ENCODE measurements at regions not wholly inside any gene's neighbourhood (a gene's known extent, or its start where the extent isn't known, plus 50 kb on each side); places are given as distances from the start of the nearest gene placed in this dataset.

DNA sequence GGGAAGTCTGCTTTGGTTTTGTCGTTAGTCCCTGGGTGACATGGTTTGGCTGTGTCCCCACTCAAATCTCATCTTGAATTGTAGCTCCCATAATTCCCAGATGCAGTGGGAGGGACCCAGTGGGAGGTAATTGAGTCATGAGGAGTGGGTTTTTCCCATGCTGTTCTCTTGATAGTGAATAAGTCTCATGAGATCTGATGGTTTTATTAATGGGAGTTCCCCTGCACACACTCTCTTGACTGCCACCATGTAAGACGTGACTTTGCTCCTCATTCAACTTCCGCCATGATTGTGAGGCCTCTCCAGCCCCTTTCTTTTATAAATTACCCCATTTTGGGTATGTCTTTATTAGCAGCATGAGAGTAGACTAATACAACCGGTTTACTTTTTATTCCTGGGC, 405.8 kb upstream of the ID2 start:
- no peak for DNase-seq (ENCODE audit: low read depth)
- no peak overlapping the region for H3K4me3 ChIP-seq (ENCODE audit: low read length)
- TF ChIP-seq, protein P1, sequence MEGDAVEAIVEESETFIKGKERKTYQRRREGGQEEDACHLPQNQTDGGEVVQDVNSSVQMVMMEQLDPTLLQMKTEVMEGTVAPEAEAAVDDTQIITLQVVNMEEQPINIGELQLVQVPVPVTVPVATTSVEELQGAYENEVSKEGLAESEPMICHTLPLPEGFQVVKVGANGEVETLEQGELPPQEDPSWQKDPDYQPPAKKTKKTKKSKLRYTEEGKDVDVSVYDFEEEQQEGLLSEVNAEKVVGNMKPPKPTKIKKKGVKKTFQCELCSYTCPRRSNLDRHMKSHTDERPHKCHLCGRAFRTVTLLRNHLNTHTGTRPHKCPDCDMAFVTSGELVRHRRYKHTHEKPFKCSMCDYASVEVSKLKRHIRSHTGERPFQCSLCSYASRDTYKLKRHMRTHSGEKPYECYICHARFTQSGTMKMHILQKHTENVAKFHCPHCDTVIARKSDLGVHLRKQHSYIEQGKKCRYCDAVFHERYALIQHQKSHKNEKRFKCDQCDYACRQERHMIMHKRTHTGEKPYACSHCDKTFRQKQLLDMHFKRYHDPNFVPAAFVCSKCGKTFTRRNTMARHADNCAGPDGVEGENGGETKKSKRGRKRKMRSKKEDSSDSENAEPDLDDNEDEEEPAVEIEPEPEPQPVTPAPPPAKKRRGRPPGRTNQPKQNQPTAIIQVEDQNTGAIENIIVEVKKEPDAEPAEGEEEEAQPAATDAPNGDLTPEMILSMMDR (conservative IDR thresholded peaks at IDR 0.05; ENCODE audit: low read depth, low read length): no peak

DNA sequence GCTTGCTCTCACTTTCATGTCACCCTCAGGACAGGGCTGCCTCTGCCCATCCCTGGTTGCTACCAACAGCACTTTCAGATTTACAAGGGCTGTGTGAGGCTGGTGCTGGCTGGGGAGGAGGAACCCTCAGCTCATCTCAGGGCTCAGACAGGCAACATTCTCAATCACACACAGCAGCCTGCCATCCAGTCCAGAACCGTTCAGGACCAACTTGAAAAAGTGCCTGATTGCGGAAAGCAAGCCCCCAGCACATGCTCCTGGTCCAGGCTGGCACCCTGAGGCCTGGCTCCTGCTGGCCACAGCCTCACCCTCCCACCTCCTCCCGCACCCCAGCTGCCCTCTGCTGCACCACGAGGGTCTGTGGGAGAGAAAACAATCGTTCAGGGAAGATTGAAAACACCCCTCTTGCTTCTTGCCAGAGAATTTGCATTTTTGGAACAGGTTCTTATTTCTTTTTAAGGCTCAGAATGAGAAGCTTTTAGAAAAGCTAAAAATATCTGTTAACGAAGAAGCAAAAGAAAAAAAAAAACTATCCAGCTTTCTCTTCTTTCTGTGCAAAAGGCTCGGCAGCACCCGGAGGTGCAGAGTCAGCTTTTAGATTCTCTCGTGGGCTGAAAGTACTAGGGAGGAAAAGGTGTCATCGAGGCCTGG, 403.8 kb upstream of the ID2 start:
- H3K4me3 ChIP-seq (ENCODE audit: low read length): no peak overlapping the region
- TF ChIP-seq, protein P1 (conservative IDR thresholded peaks at IDR 0.05; ENCODE audit: low read depth, low read length): no peak
- no peak for DNase-seq (ENCODE audit: low read depth)

DNA sequence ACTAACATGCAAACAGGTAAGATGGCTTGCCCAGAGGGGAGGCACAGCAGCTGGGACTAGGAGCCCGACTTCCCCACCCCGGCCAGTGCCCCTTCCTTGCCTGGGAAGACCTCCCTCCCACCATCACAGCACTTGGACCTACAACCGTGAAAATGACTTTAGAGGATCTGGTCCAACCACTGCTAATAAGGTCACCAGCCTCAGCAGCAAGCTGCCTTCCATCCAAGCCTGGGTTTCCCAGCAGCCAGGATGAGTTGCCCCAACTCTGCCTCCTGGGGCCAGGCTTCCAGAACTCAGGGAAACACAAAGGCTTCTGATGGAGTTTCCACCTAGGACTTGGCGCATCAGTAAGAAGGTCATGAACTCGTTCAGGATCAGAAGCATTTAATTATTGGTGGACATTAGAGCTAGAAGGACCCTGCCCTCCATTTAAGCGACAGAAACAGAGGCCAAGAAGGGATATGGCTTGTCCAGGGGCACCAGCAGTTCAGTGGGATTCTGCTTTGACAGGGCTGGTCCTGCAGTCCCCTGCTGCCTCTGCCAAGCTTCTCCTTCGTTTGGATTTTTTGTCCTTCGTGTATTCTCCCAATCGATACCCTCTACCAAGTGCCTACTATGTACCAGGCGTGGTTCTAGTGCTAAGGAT, 403.0 kb upstream of the ID2 start:
- H3K4me3 ChIP-seq (ENCODE audit: low read length): no peak overlapping the region
- DNase-seq (ENCODE audit: low read depth): no peak
- TF ChIP-seq, protein P1 (conservative IDR thresholded peaks at IDR 0.05; ENCODE audit: low read depth, low read length): no peak

DNA sequence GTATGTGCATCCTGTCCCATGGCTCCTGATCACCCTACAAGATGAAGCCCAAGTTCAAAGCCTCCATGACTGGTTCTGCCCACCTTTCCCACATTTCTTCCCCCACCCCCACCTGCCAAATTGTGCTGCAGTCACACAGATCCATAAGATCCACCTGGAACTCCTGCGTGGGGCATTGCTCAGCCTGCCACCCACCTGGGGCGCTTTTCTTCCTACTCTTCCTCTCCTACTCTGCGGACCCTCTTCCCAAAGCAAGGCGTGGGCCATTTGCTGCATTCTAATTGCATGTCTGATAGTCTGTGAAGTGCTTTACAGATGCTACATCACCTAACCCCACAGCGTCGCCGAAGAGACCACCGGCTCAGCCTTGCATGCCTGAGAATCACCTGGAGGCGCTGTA, 402.4 kb upstream of the ID2 start:
- no peak overlapping the region for H3K4me3 ChIP-seq (ENCODE audit: low read length)
- DNase-seq (ENCODE audit: low read depth): no peak
- TF ChIP-seq, protein P1 (conservative IDR thresholded peaks at IDR 0.05; ENCODE audit: low read depth, low read length): no peak

DNA sequence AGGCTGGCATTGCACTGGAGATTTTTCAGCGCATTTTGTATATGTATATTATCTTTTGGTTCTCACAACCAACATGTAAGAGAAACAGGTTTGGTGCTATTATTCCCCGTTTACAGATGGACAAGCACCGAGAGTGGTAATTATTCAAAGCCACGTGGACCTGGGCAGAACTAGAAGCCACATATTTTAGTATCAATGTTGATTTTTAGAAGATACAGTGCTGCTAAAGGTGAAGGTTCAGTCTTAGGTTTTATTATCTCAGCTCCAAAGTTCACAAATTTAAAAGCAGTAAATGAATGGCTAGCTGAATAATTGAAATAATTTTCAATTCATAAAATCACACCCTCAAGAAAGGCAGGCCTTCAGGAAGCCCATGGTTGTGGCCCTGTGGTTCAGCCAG, 400.6 kb upstream of the ID2 start:
- H3K4me3 ChIP-seq (ENCODE audit: low read length): no peak overlapping the region
- TF ChIP-seq, protein P1 (conservative IDR thresholded peaks at IDR 0.05; ENCODE audit: low read depth, low read length): no peak
- no peak for DNase-seq (ENCODE audit: low read depth)

DNA sequence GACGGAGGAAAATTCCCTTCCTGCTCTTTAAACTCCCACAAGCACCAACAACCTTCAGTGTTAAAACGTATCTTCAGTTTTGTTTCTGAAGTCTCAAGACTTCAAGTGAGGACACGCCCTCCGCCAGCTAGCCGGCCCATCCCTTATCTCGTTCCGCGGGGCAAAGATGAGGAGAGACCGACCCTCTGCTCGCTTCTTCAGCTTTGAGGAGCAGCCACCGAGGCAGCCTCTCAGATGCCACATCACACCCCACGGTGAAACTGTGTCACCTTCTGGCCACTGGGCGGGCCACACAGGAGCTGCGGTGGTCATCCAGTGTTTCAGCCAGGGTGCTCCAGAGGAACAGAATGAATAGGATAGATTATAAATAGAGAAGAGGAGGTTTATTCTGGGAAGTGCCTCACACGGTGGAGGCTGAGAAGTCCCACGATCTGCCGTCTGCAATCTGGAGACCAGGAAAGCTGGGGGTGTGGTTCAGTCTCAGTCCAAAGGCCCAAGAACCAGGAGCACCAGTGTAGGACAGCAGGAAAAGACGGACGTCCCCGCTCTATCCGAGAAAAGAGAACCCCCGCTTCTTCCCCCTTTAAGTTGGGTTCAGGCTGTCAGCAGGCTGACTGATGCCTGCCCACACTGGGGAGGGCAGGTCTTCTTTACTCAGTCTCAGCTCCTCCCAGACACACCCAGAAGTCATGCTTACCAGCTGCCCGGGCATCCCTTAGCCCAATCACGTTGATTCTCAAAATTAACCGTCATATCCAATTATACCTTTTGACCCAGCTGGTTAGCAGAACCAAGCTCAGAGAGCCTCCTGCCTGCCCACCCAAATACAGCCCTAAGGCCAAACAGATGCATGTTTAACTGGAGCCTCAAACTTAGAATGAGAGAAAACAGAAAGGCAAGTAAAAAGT, 399.7 kb upstream of the ID2 start:
- DNase-seq (ENCODE audit: low read depth): no peak
- TF ChIP-seq, protein P1 (conservative IDR thresholded peaks at IDR 0.05; ENCODE audit: low read depth, low read length): no peak
- H3K4me3 ChIP-seq (ENCODE audit: low read length): no peak overlapping the region

All from retinal pigment epithelial cell (primary cell).